ENCODE measurements at regions not wholly inside any gene's neighbourhood (a gene's known extent, or its start where the extent isn't known, plus 50 kb on each side); places are given as distances from the start of the nearest gene placed in this dataset.

GRCh38 chr13:54004026-54004699 is 975.5 kb downstream of the OLFM4 start:
- POLR2A ChIA-PET (ENCODE audit: partially characterized antibody): no interaction called here
- no peak for DNase-seq
- Histone ChIP-seq H3K4me1 (ENCODE audit: insufficient read depth, low read length) (no peaks in the 10 kb centered on the region), H3K27ac (ENCODE audit: low read depth, low read length) (no peak overlapping the region), H3K4me3 (ENCODE audit: low read length in 2 of 2) (no peak overlapping the region), H3K36me3 (ENCODE audit: insufficient read depth, low read length) (no peaks in the 10 kb centered on the region), H3K9me3 (ENCODE audit: control insufficient read depth in 1 of 2, low read length in 2 of 2) (no peaks in the 10 kb centered on the region), H3K27me3 (ENCODE audit: insufficient read depth, low read length) (no peaks in the 10 kb centered on the region)
- no peak overlapping the region for H3K27ac Mint-ChIP-seq
- no peaks in the 10 kb centered on the region for H3K4me1 Mint-ChIP-seq
- H3K36me3 Mint-ChIP-seq: no peaks in the 10 kb centered on the region
- peaks cover 0 to 13% (median 3%) of the 10 kb centered on the region in 8 donors for H3K9me3 Mint-ChIP-seq
- H3K27me3 Mint-ChIP-seq: no peaks in the 10 kb centered on the region
- no peak overlapping the region for H3K4me3 Mint-ChIP-seq
- CTCF ChIA-PET (ENCODE audit: partially characterized antibody): no interaction called here
- intact Hi-C loops (cut with micrococcal nuclease): no loop called here

DNA sequence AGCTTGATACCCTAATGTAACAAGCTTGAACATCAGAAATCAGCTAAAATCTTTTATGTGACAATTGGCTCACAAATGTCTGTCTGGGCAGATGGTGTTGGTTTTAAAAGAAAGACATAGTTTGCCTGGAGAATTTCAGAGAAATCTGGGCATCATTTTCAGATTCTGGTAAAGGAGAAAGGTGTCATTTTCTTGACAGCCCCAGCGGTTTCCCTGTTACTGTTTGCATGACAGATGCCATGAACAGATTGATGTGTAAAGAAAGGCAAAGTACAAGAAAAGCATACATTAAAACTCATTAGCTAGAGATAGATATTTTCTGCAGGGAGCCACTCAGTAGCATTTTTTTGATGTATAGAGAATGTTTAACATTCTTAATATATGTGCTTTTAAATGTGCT is 987.9 kb downstream of the OLFM4 start:
- no peak overlapping the region for H3K27ac ChIP-seq (ENCODE audit: low read depth, low read length)
- intact Hi-C loops (cut with micrococcal nuclease): no loop called here
- peaks cover 0 to 23% (median 7%) of the 10 kb centered on the region in 8 donors for H3K9me3 Mint-ChIP-seq
- no peaks in the 10 kb centered on the region for H3K4me1 ChIP-seq (ENCODE audit: insufficient read depth, low read length)
- no peaks in the 10 kb centered on the region for H3K4me1 Mint-ChIP-seq
- ChIA-PET CTCF (ENCODE audit: partially characterized antibody) (no interaction called here), POLR2A (ENCODE audit: partially characterized antibody) (no interaction called here)
- no peaks in the 10 kb centered on the region for H3K27me3 ChIP-seq (ENCODE audit: insufficient read depth, low read length)
- no peak overlapping the region for H3K27ac Mint-ChIP-seq
- DNase-seq: no peak
- no peaks in the 10 kb centered on the region for H3K27me3 Mint-ChIP-seq
- H3K9me3 ChIP-seq (ENCODE audit: control insufficient read depth in 1 of 2, low read length in 2 of 2): no peaks in the 10 kb centered on the region
- H3K4me3 ChIP-seq (ENCODE audit: low read length in 2 of 2): no peak overlapping the region
- H3K36me3 Mint-ChIP-seq: no peaks in the 10 kb centered on the region
- H3K36me3 ChIP-seq (ENCODE audit: insufficient read depth, low read length): no peaks in the 10 kb centered on the region
- no peak overlapping the region for H3K4me3 Mint-ChIP-seq

DNA sequence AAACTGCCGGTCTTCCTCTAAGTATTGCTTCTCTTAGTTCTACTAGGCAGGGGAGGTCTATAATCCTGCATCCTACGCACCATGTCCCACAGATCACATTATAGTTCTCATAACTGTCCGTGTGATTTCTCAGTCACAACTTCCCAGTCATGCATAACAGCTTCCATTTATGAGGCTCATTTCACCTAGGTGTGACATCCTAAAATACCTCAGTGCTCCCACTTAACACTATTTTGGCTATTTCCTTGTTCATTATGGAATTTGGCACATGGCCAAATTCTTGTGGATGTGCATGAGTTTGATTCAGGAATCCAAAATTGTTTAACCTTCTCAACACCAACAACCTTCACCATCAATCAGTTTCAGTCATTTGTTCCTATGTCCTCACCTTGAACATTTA is 989.9 kb downstream of the OLFM4 start:
- CTCF ChIA-PET (ENCODE audit: partially characterized antibody): no interaction called here
- H3K27ac ChIP-seq (ENCODE audit: low read depth, low read length): no peak overlapping the region
- no peak overlapping the region for H3K4me3 Mint-ChIP-seq
- no peaks in the 10 kb centered on the region for H3K4me1 Mint-ChIP-seq
- peaks cover 0 to 5% of the 10 kb centered on the region in 2 donors for H3K9me3 ChIP-seq (ENCODE audit: control insufficient read depth in 1 of 2, low read length in 2 of 2)
- no peaks in the 10 kb centered on the region for H3K36me3 Mint-ChIP-seq
- H3K36me3 ChIP-seq (ENCODE audit: insufficient read depth, low read length): no peaks in the 10 kb centered on the region
- H3K27ac Mint-ChIP-seq: no peak overlapping the region
- no peak overlapping the region for H3K4me3 ChIP-seq (ENCODE audit: low read length in 2 of 2)
- no peaks in the 10 kb centered on the region for H3K27me3 Mint-ChIP-seq
- no peaks in the 10 kb centered on the region for H3K27me3 ChIP-seq (ENCODE audit: insufficient read depth, low read length)
- intact Hi-C loops (cut with micrococcal nuclease): no loop called here
- no peak for DNase-seq
- peaks cover 3 to 24% (median 5%) of the 10 kb centered on the region in 8 donors for H3K9me3 Mint-ChIP-seq
- H3K4me1 ChIP-seq (ENCODE audit: insufficient read depth, low read length): no peaks in the 10 kb centered on the region
- POLR2A ChIA-PET (ENCODE audit: partially characterized antibody): no interaction called here

DNA sequence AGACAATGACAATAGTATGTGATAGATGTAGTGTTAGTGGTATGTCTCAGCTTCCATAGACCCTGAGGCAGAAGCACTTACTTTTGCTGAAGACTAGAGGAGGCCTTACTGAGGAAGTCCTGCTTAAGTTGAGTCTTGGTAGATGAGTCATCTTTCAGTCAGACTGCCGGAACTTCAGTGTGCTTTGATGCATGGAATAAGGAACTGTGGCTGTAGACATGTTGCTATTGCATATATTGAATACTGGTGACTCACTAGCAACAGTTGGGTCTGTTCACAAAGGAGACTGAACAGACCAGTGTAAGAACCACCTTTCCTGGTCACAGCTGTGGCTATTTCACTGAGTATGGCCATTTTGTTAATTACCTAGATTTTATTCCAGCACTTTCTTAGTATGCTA is 1000.6 kb downstream of the OLFM4 start:
- no peak overlapping the region for H3K27ac ChIP-seq (ENCODE audit: low read depth, low read length)
- peaks cover 3 to 43% (median 18%) of the 10 kb centered on the region in 8 donors for H3K9me3 Mint-ChIP-seq
- ChIA-PET CTCF (ENCODE audit: partially characterized antibody) (no interaction called here), POLR2A (ENCODE audit: partially characterized antibody) (no interaction called here)
- H3K36me3 ChIP-seq (ENCODE audit: insufficient read depth, low read length): no peaks in the 10 kb centered on the region
- DNase-seq: no peak
- no peak overlapping the region for H3K4me3 ChIP-seq (ENCODE audit: low read length in 2 of 2)
- H3K4me1 Mint-ChIP-seq: no peaks in the 10 kb centered on the region
- no peak overlapping the region for H3K27ac Mint-ChIP-seq
- no peak overlapping the region for H3K4me3 Mint-ChIP-seq
- no peaks in the 10 kb centered on the region for H3K4me1 ChIP-seq (ENCODE audit: insufficient read depth, low read length)
- H3K27me3 ChIP-seq (ENCODE audit: insufficient read depth, low read length): no peaks in the 10 kb centered on the region
- H3K36me3 Mint-ChIP-seq: no peaks in the 10 kb centered on the region
- intact Hi-C loops (cut with micrococcal nuclease): no loop called here
- H3K9me3 ChIP-seq (ENCODE audit: control insufficient read depth in 1 of 2, low read length in 2 of 2): peaks cover 0 to 1% of the 10 kb centered on the region in 2 donors
- no peaks in the 10 kb centered on the region for H3K27me3 Mint-ChIP-seq

DNA sequence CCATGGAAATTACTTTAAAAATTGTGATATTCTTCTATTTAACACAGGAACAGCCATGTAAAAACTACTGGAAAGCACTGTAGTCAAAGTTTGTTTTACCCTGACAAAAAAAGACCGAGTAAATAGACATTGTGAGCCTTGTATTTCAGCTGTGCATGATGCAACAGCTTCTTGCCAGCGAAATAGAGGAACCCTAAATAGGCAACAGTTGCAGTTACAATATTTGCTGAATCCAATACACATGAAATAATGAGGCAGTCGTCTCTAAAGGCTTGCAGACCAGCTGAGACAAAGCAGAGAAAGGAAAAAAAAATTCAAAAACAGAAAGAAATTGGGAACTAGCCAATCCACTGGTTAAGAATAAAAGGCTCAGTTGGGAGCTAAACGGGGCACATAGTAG is 1001.1 kb downstream of the OLFM4 start:
- H3K9me3 Mint-ChIP-seq: peaks cover 3 to 38% (median 15%) of the 10 kb centered on the region in 8 donors
- H3K27ac Mint-ChIP-seq: no peak overlapping the region
- DNase-seq: no peak
- Histone ChIP-seq H3K9me3 (ENCODE audit: control insufficient read depth in 1 of 2, low read length in 2 of 2) (no peaks in the 10 kb centered on the region), H3K4me1 (ENCODE audit: insufficient read depth, low read length) (no peaks in the 10 kb centered on the region), H3K4me3 (ENCODE audit: low read length in 2 of 2) (no peak overlapping the region), H3K36me3 (ENCODE audit: insufficient read depth, low read length) (no peaks in the 10 kb centered on the region), H3K27ac (ENCODE audit: low read depth, low read length) (no peak overlapping the region), H3K27me3 (ENCODE audit: insufficient read depth, low read length) (no peaks in the 10 kb centered on the region)
- no peaks in the 10 kb centered on the region for H3K27me3 Mint-ChIP-seq
- ChIA-PET POLR2A (ENCODE audit: partially characterized antibody) (no interaction called here), CTCF (ENCODE audit: partially characterized antibody) (no interaction called here)
- H3K4me1 Mint-ChIP-seq: no peaks in the 10 kb centered on the region
- H3K4me3 Mint-ChIP-seq: no peak overlapping the region
- no peaks in the 10 kb centered on the region for H3K36me3 Mint-ChIP-seq
- intact Hi-C loops (cut with micrococcal nuclease): no loop called here

DNA sequence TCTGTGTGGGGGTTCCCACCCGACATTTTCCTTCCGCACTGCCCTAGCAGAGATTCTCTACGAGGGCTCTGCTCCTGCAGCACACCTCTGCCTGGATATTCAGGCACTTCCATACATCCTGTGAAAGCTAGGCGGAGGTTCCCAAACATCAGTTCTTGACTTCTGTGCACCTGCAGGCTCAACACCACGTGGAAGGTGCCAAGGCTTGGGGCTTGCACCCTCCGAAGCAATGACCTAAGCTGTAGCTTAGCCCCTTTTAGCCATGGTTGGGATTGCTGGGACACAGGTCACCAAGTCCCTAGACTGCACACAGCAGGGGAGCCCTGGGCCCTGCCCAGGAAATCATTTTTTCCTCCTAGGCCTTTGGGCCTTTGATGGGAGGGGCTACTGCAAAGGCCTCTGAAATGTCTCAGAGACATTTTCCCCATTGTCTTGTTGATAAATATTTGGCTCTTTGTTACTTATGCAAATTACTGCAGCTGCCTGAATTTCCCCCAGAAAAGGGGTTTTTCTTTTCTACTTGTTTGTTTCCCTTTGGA is 1004.8 kb downstream of the OLFM4 start:
- Histone ChIP-seq H3K27ac (ENCODE audit: low read depth, low read length) (no peak overlapping the region), H3K9me3 (ENCODE audit: control insufficient read depth in 1 of 2, low read length in 2 of 2) (no peaks in the 10 kb centered on the region), H3K36me3 (ENCODE audit: insufficient read depth, low read length) (no peaks in the 10 kb centered on the region), H3K4me3 (ENCODE audit: low read length in 2 of 2) (no peak overlapping the region), H3K27me3 (ENCODE audit: insufficient read depth, low read length) (no peaks in the 10 kb centered on the region), H3K4me1 (ENCODE audit: insufficient read depth, low read length) (no peaks in the 10 kb centered on the region)
- Mint-ChIP-seq H3K27ac (no peak overlapping the region), H3K9me3 (peaks cover 0 to 19% (median 7%) of the 10 kb centered on the region in 8 donors), H3K4me1 (no peaks in the 10 kb centered on the region), H3K27me3 (no peaks in the 10 kb centered on the region), H3K36me3 (no peaks in the 10 kb centered on the region), H3K4me3 (no peak overlapping the region)
- no peak for DNase-seq
- CTCF ChIA-PET (ENCODE audit: partially characterized antibody): no interaction called here
- intact Hi-C loops (cut with micrococcal nuclease): no loop called here
- POLR2A ChIA-PET (ENCODE audit: partially characterized antibody): no interaction called here

DNA sequence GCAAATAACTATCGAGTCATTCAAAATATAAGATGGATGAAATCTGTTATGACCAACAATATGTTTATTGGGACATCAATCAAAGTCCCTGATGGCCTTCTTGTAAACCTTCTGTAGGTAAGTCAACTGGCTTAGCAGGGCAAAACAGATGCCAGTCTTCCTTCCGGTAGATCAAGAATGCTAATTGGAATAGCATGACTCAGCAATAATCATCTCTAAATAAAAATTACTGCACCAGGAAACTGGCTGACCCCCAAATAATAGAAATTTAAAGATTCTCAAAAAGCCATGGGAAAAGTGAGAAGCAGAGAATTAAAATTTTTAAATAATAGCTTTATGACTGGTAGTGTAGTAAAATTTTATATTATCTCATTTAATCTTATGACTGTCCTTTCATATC is 1005.4 kb downstream of the OLFM4 start:
- Histone ChIP-seq H3K27me3 (ENCODE audit: insufficient read depth, low read length) (no peaks in the 10 kb centered on the region), H3K4me3 (ENCODE audit: low read length in 2 of 2) (no peak overlapping the region), H3K27ac (ENCODE audit: low read depth, low read length) (no peak overlapping the region), H3K4me1 (ENCODE audit: insufficient read depth, low read length) (no peaks in the 10 kb centered on the region), H3K9me3 (ENCODE audit: control insufficient read depth in 1 of 2, low read length in 2 of 2) (no peaks in the 10 kb centered on the region), H3K36me3 (ENCODE audit: insufficient read depth, low read length) (no peaks in the 10 kb centered on the region)
- Mint-ChIP-seq H3K27ac (no peak overlapping the region), H3K4me1 (no peaks in the 10 kb centered on the region), H3K36me3 (no peaks in the 10 kb centered on the region), H3K27me3 (no peaks in the 10 kb centered on the region), H3K4me3 (no peak overlapping the region), H3K9me3 (peaks cover 0 to 19% (median 8%) of the 10 kb centered on the region in 8 donors)
- intact Hi-C loops (cut with micrococcal nuclease): no loop called here
- POLR2A ChIA-PET (ENCODE audit: partially characterized antibody): interaction anchor here (0.6 kb wide), 1 partner anchor 11 kb away, joined by 3 read pairs; no protein-coding TSS in a partner anchor
- CTCF ChIA-PET (ENCODE audit: partially characterized antibody): no interaction called here
- DNase-seq: no peak
